ENCODE measurements at regions not wholly inside any gene's neighbourhood (a gene's known extent, or its start where the extent isn't known, plus 50 kb on each side); places are given as distances from the start of the nearest gene placed in this dataset.
"Not testable (repeated sequence)": the region's sequence is repeated elsewhere in the genome, so short reads cannot be mapped to it uniquely, and the experiment has no call there.

- TF ChIP-seq CTCF, POLR2A (IDR thresholded peaks at IDR 0.05): not testable (repeated sequence)
These were observed 238.9 kb downstream of the ANKRD30BL start for GRCh38 chr2:131922854-131923253.
